C4-2B (cell line): ENCODE measurements at regions not wholly inside any gene's neighbourhood (a gene's known extent, or its start where the extent isn't known, plus 50 kb on each side); places are given as distances from the start of the nearest gene placed in this dataset.

Experiments used
- H3K27ac ChIP-seq: fragments of 450-650 bp; 2 replicates; pipeline ENCODE4 v1.5.1; 2017
- ZFX ChIP-seq: fragments of 450-650 bp; IDR thresholded peaks from 2 replicates; pipeline ENCODE4 v1.6.1; 2017
- TF ChIP-seq, protein P1 (sequence below): fragments of 450-650 bp; conservative IDR thresholded peaks from 2 replicates; pipeline ENCODE4 v1.5.1; 2017; ENCODE audit warnings: mild to moderate bottlenecking

DNA sequence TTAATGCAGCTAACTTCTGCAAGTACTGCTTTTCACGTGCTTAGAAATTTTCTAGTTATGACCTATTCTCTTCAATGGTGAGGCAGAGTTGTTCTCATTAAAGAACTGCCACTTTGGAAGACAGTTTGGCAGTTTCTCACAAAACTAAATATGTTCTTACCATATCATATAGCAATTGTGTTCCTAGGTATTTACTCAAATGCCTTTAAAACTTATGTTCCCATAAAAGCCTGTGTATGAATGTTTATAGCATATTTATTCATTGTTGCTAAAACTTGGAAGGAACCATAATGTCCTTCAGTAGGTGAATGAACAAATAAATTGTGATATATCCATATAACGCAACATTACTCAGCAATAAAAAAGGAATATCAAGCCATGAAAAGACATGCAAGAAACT lies 555.1 kb upstream of the POT1 start:
- TF ChIP-seq ZFX = no peak
- TF ChIP-seq, protein P1, sequence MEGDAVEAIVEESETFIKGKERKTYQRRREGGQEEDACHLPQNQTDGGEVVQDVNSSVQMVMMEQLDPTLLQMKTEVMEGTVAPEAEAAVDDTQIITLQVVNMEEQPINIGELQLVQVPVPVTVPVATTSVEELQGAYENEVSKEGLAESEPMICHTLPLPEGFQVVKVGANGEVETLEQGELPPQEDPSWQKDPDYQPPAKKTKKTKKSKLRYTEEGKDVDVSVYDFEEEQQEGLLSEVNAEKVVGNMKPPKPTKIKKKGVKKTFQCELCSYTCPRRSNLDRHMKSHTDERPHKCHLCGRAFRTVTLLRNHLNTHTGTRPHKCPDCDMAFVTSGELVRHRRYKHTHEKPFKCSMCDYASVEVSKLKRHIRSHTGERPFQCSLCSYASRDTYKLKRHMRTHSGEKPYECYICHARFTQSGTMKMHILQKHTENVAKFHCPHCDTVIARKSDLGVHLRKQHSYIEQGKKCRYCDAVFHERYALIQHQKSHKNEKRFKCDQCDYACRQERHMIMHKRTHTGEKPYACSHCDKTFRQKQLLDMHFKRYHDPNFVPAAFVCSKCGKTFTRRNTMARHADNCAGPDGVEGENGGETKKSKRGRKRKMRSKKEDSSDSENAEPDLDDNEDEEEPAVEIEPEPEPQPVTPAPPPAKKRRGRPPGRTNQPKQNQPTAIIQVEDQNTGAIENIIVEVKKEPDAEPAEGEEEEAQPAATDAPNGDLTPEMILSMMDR = no peak
- no peak overlapping the region for H3K27ac ChIP-seq

DNA sequence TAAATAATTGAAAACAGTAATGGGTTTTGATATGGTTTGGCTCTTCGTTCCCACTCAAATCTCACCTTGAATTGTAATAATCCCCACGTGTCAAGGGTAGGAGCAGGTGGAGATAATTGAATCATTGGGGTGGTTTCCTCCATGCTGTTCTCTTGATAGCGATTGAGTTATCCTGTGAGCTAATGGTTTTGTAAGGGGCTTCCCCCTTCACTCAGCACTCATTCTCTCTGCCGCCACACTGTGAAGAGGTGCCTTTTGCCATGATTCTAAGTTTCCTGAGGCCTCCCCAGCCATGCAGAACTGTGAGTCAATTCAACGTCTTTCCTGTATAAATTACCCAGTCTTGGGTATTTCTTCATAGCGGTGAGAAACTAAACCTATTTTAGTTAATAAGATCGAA lies 551.7 kb upstream of the POT1 start:
- no peak for TF ChIP-seq ZFX
- TF ChIP-seq, protein P1 = no peak
- peak overlapping the region; percentile 25; the same call in 1 of the 2 replicates for H3K27ac ChIP-seq

DNA sequence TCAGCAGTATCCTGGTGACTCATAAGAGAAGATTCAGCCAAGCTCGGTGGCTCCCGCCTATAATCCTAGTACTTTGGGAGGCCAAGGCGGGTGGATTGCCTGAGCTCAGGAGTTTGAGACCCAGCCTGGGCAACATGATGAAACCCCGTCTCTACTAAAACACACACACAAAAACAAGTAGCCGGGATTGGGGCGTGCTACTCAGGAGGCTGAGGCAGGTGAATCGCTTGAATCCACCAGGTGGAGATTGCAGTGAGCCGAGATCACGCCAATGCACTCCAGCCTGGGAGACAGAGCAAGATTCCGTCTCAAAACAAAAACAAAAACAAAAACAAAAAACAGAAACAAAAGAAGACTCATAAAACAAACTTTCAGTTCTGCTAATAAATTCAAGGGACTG lies 551.1 kb upstream of the POT1 start:
- H3K27ac ChIP-seq = peak overlapping the region; percentile 36; the same call in 1 of the 2 replicates
- TF ChIP-seq, protein P1 = no peak
- no peak for TF ChIP-seq ZFX

DNA sequence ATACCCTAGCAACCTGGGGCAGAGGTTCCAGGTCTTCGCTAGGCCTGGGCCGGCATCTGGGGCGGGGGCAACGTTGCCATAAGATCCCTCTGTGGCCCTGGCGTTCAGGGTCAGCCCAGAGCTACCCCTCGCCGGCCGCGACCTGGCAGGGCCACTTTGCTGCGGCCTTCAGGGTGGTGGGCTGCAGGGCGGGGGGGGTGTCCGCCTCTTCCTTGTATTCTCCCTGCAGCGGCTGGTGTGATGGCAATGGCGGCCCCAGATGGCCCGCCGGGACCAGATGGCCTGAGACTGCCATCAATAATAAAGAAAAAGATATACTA lies 539.2 kb upstream of the POT1 start:
- no peak for TF ChIP-seq ZFX
- TF ChIP-seq, protein P1 = no peak
- no peak overlapping the region for H3K27ac ChIP-seq

DNA sequence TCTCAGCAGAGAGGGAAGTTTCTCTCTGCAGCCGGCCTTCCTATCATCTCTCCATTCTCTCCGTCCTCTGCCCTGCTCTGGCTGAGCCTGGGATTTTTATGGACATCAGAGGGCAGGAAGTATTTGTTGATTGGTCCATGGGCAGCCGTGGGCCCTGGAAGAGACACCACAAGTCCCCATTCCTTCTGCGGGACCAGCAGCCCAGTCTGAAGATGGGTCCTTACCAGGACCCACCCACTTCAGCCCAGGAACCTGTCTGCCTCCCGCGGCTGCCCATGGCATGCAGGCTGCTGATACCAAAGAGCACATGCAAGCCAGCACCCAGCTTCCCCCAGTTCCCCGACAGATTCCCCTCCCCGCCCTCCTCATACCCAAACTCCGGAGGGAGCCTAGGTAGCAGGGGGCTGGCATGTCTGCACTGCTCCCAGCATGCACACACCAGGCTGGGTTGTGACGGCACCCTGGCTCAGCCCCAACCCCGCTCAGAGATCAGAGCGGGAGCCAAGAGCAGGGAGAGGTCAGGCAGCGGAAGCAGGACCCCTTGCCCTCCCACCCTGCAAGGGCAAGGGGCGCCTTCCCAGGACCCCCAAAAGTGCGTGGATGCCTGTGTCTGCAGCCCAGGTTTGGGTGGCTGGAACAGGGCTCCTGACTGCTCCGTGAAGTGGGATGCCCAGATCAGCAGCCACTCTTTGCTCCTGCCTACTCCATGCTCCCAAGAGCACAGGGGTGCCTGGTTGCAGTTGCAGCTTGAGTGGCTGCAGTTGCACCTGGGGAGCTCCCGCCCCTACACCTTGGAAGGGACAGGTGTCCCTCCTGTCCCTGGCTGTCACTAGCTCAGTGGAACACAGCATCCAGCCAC lies 538.6 kb upstream of the POT1 start:
- no peak overlapping the region for H3K27ac ChIP-seq

DNA sequence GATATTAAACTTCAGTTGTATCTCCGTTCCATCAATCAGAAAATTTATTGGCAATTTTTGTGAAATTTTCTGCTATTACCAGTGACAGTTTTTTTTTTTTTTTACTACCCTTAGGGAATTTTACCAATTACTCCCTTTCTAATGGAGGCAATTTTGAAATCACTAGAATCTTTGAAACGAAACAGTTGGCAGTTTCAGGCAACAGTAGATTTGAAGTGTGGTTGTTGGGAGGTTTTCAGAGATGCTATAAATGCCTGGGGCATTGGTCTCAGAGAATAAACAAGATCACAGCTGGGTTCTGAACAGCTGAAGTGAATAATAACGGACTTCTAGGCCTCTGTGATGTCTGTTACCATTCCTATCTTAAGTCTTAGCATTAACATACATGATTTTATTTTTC lies 535.9 kb upstream of the POT1 start:
- TF ChIP-seq ZFX = no peak
- TF ChIP-seq, protein P1 = no peak
- no peak overlapping the region for H3K27ac ChIP-seq

More for the DNA sequence above, 538.6 kb upstream of the POT1 start:
- no peak for TF ChIP-seq ZFX
- TF ChIP-seq, protein P1 = no peak

DNA sequence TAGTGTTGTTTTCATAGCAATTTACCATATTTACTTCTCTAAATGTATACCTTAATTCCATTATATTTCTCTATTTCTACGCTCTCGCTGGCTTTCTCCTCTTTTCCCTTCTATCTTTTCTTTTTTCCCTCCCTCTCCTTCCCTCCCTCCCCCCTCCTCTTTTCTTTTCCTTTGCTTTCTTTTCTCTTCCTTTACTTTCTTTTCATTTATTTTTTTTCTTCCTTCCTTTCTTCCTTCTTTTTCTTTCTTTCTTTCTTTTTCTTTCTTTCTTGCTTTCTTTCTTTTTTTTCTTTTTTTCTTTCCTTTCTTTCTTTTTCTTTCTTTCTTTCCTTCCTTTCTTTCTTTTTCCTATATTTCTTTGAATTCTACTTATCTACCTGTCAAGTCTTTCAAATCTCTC lies 533.0 kb upstream of the POT1 start:
- TF ChIP-seq ZFX = no peak
- TF ChIP-seq, protein P1 = no peak
- H3K27ac ChIP-seq = no peak overlapping the region
